B cell (primary cell): ENCODE measurements at regions not wholly inside any gene's neighbourhood (a gene's known extent, or its start where the extent isn't known, plus 50 kb on each side); places are given as distances from the start of the nearest gene placed in this dataset.

Source experiments
- ATAC-seq: fragments of 200-7000 bp; cut with Tn5 transposase; one replicate; pipeline ENCODE4 v1.10.0; 2021; ENCODE audit warnings: low read depth, mild to moderate bottlenecking, moderate number of reproducible peaks, moderate library complexity
- CTCF ChIA-PET: fragments of 350-600 bp; sonication (Branson Sonifier 250); formaldehyde crosslinking; loops from one replicate; lab custom pipeline; 2021; ENCODE audit warnings: antibody characterized with exemption, inconsistent platforms; lab: Charles Lee
- POLR2A ChIA-PET: fragments of 350-600 bp; sonication (Branson Sonifier 250); formaldehyde crosslinking; loops from one replicate; lab custom pipeline; 2021; ENCODE audit warnings: antibody characterized with exemption; lab: Charles Lee
- DNase-seq: peaks from one replicate; pipeline ENCODE4 v3.0.0; 2013
- H2AFZ ChIP-seq: 2 replicates; pipeline ENCODE4 v1.6.1; 2012; ENCODE audit warnings: mild to moderate bottlenecking, low read depth, low read length; ENCODE audit not compliant: insufficient read depth, poor library complexity, severe bottlenecking
- H3K27ac ChIP-seq, 2 donors: 1 replicate in 1 of 2; 2 replicates in 1 of 2; pipeline ENCODE4 v1.5.1; 2012 to 2013; ENCODE audit warnings: low read length in 2 of 2, mild to moderate bottlenecking in 2 of 2, moderate library complexity in 1 of 2
- H3K27me3 ChIP-seq, 4 experiments: fragments of 200-600 bp in 1 of 4; sonication (generic) in 1 of 4; replicated peaks in 1 of 4; 1 replicate in 2 of 4; 2 replicates in 2 of 4; pipeline versions ENCODE4 v1.6.1 to v1.7.0; 2013 to 2016; ENCODE audit warnings: low read length in 3 of 4, mild to moderate bottlenecking in 2 of 4, mixed read lengths in 1 of 4, moderate library complexity in 1 of 4; ENCODE audit not compliant: insufficient read depth in 4 of 4, control insufficient read depth in 3 of 4; ENCODE audit errors: control extremely low read depth in 1 of 4
- H3K36me3 ChIP-seq, 2 experiments: replicated peaks in 1 of 2; 1 replicate in 1 of 2; 2 replicates in 1 of 2; pipeline versions ENCODE4 v1.6.1 to v1.7.1; 2013; ENCODE audit warnings: low read length in 1 of 2; ENCODE audit not compliant: insufficient read depth in 2 of 2, control insufficient read depth in 1 of 2; ENCODE audit errors: control extremely low read depth in 1 of 2, extremely low read depth in 1 of 2
- H3K4me1 ChIP-seq, 2 donors: fragments of 200-600 bp in 1 of 2; sonication (generic) in 1 of 2; 1 replicate in 1 of 2; 2 replicates in 1 of 2; pipeline versions ENCODE4 v1.5.1 to v1.6.1; 2013 to 2017; ENCODE audit warnings: low read length in 2 of 2; ENCODE audit not compliant: control insufficient read depth in 2 of 2, insufficient read depth in 2 of 2
- H3K4me2 ChIP-seq: replicated peaks from 2 replicates; pipeline ENCODE3; 2012; ENCODE audit warnings: mild to moderate bottlenecking, low read depth, low read length; ENCODE audit not compliant: poor library complexity, severe bottlenecking
- H3K4me3 ChIP-seq, 5 experiments: fragments of 200-600 bp in 1 of 5; sonication (generic) in 1 of 5; 1 replicate in 3 of 5; 2 replicates in 2 of 5; pipeline versions ENCODE4 v1.5.1 to v1.7.0; 2011 to 2016; ENCODE audit warnings: low read length in 4 of 5, mild to moderate bottlenecking in 4 of 5, low read depth in 2 of 5, control low read depth in 1 of 5, moderate library complexity in 1 of 5; ENCODE audit not compliant: insufficient read depth in 1 of 5; ENCODE audit errors: control extremely low read depth in 1 of 5, extremely low read depth in 1 of 5
- H3K79me2 ChIP-seq: fragments of 200-600 bp; sonication (generic); one replicate; pipeline ENCODE4 v1.6.0; 2016; ENCODE audit warnings: low read length; ENCODE audit not compliant: control insufficient read depth, insufficient read depth
- H3K9ac ChIP-seq: fragments of 200-600 bp; sonication (generic); 2 replicates; pipeline ENCODE4 v1.6.1; 2017; ENCODE audit warnings: mild to moderate bottlenecking, low read length, moderate library complexity
- H3K9me3 ChIP-seq, 3 donors: one replicate each; pipeline versions ENCODE4 v1.6.1 to v1.7.1; 2013; ENCODE audit warnings: low read length in 2 of 3; ENCODE audit not compliant: control insufficient read depth in 2 of 3, insufficient read depth in 1 of 3; ENCODE audit errors: control extremely low read depth in 1 of 3
- H4K20me1 ChIP-seq: 2 replicates; pipeline ENCODE4 v1.6.0; 2012; ENCODE audit warnings: mild to moderate bottlenecking, low read length; ENCODE audit not compliant: insufficient read depth, control insufficient read depth, poor library complexity, severe bottlenecking
- H3K27ac Mint-ChIP-seq: one replicate; pipeline ENCODE4 v1.8.0; 2021; ENCODE audit warnings: mixed read lengths
- H3K27me3 Mint-ChIP-seq: one replicate; pipeline ENCODE4 v1.8.0; 2021; ENCODE audit warnings: mixed read lengths
- H3K4me1 Mint-ChIP-seq: one replicate; pipeline ENCODE4 v1.8.0; 2021; ENCODE audit warnings: mixed read lengths
- H3K4me3 Mint-ChIP-seq: one replicate; pipeline ENCODE4 v1.8.0; 2021; ENCODE audit warnings: mixed read lengths
- H3K9me3 Mint-ChIP-seq: one replicate; pipeline ENCODE4 v1.8.0; 2022; ENCODE audit warnings: mixed read lengths; ENCODE audit not compliant: insufficient read depth
- EZH2 ChIP-seq: IDR thresholded peaks from 2 replicates; pipeline ENCODE4 v1.6.1; 2012; ENCODE audit warnings: borderline replicate concordance, low read depth, mild to moderate bottlenecking, moderate library complexity, low read length; ENCODE audit not compliant: insufficient read depth, poor library complexity, severe bottlenecking
- WGBS: methylation state at CpG from one replicate; pipeline ENCODE4 v1.1.5; 2013; ENCODE audit warnings: missing lambda C conversion rate; ENCODE audit not compliant: insufficient coverage; 5-methylcytosine and 5-hydroxymethylcytosine counted together
- intact Hi-C: fragments of 100-400 bp; cut with micrococcal nuclease; formaldehyde crosslinking; loops from one replicate; pipeline ENCODE4 v1.10.0; 2022
- TF ChIP-seq, protein P1 (sequence below): fragments of 200-600 bp; IDR thresholded peaks from one replicate; pipeline ENCODE4 v1.8.0; 2022; ENCODE audit warnings: antibody characterized with exemption, mild to moderate bottlenecking

DNA sequence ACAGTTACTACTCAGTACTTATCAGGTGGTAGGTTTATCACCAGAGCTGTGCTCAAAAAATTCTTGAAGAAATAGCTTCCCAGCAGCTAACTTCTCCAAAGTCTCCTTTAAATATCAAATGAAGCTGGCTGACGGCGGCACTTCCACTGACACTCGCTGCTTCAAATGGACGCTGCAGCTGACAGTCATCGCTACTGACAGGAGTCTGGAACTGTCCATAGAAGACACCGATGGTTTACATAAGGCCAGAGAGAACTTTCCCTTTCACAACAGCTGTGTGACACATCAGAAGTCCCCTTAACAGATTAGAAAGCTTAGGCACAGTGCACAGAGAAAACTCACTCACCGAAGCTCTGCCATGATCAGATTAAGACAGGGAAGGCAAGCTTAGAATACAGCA lies 270.2 kb downstream of the SHOX2 start:
- peaks cover 0 to 3% (median 0%) of the 10 kb centered on the region in 3 donors for H3K9me3 ChIP-seq
- WGBS = 93% methylated on average over 6 of the region's 7 CpGs
- H3K27ac ChIP-seq = no peak overlapping the region
- H3K9me3 Mint-ChIP-seq = no peaks in the 10 kb centered on the region
- no peaks in the 10 kb centered on the region for H3K36me3 ChIP-seq
- no peaks in the 10 kb centered on the region for H3K4me1 Mint-ChIP-seq
- H3K79me2 ChIP-seq = no peaks in the 10 kb centered on the region
- H3K4me3 Mint-ChIP-seq = no peak overlapping the region
- no peaks in the 10 kb centered on the region for H3K27me3 Mint-ChIP-seq
- no peaks in the 10 kb centered on the region for H3K27me3 ChIP-seq
- POLR2A ChIA-PET = no interaction called here
- ATAC-seq = no peak
- intact Hi-C loops = no loop called here
- TF ChIP-seq, protein P1, sequence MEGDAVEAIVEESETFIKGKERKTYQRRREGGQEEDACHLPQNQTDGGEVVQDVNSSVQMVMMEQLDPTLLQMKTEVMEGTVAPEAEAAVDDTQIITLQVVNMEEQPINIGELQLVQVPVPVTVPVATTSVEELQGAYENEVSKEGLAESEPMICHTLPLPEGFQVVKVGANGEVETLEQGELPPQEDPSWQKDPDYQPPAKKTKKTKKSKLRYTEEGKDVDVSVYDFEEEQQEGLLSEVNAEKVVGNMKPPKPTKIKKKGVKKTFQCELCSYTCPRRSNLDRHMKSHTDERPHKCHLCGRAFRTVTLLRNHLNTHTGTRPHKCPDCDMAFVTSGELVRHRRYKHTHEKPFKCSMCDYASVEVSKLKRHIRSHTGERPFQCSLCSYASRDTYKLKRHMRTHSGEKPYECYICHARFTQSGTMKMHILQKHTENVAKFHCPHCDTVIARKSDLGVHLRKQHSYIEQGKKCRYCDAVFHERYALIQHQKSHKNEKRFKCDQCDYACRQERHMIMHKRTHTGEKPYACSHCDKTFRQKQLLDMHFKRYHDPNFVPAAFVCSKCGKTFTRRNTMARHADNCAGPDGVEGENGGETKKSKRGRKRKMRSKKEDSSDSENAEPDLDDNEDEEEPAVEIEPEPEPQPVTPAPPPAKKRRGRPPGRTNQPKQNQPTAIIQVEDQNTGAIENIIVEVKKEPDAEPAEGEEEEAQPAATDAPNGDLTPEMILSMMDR = no peak
- TF ChIP-seq EZH2 = no peak
- no peak for DNase-seq
- no peak overlapping the region for H3K27ac Mint-ChIP-seq
- no peak overlapping the region for H3K4me2 ChIP-seq
- no peak overlapping the region for H3K9ac ChIP-seq
- CTCF ChIA-PET = no interaction called here
- no peak overlapping the region for H3K4me3 ChIP-seq
- no peak overlapping the region for H2AFZ ChIP-seq
- H4K20me1 ChIP-seq = no peaks in the 10 kb centered on the region
- H3K4me1 ChIP-seq = no peaks in the 10 kb centered on the region

DNA sequence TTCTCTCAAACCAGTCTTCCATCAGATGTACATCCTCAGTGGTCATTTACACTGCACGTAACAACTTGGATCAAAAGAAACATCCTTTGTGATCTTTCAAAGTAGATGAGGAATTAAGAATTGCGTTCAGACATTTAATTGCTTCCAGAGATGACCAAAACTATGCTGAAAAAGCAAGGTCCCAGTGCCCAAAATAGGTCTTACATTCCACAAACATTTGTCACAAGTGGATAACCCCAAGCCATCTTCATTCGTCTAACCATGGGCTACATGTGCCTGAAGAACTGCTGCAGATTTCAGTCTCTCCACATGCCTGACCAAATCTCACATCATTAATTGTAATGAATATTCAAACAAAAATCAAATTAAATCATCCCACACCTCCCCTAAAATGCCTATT lies 273.6 kb downstream of the SHOX2 start:
- Mint-ChIP-seq H3K27me3 (no peaks in the 10 kb centered on the region), H3K4me1 (no peaks in the 10 kb centered on the region), H3K9me3 (peaks cover 11% of the 10 kb centered on the region), H3K4me3 (no peak overlapping the region), H3K27ac (no peak overlapping the region)
- intact Hi-C loops = no loop called here
- H3K4me3 ChIP-seq = no peak overlapping the region
- H3K4me2 ChIP-seq = no peak overlapping the region
- H3K9ac ChIP-seq = no peak overlapping the region
- 93% methylated on average over 2 of the region's 3 CpGs for WGBS
- H3K79me2 ChIP-seq = no peaks in the 10 kb centered on the region
- CTCF ChIA-PET = no interaction called here
- H4K20me1 ChIP-seq = no peaks in the 10 kb centered on the region
- no peak overlapping the region for H2AFZ ChIP-seq
- peaks cover 0 to 16% (median 0%) of the 10 kb centered on the region in 3 donors for H3K9me3 ChIP-seq
- ATAC-seq = no peak
- no peak for TF ChIP-seq EZH2
- TF ChIP-seq, protein P1 = no peak
- no peaks in the 10 kb centered on the region for H3K36me3 ChIP-seq
- H3K4me1 ChIP-seq = no peaks in the 10 kb centered on the region
- no peak overlapping the region for H3K27ac ChIP-seq
- H3K27me3 ChIP-seq = no peaks in the 10 kb centered on the region
- POLR2A ChIA-PET = no interaction called here
- DNase-seq = no peak
